Esophagus squamous epithelium (tissue), 5 donors: ENCODE measurements at regions not wholly inside any gene's neighbourhood (a gene's known extent, or its start where the extent isn't known, plus 50 kb on each side); places are given as distances from the start of the nearest gene placed in this dataset.

ENCODE experiments used
- DNase-seq: peaks from one replicate; lab custom pipeline; 2025; lab: John Stamatoyannopoulos, UW
- H3K27ac ChIP-seq, 4 donors: fragments of 200-600 bp; sonication (generic); one replicate each; pipeline ENCODE4 v1.5.1; 2016 to 2019; ENCODE audit warnings: mild to moderate bottlenecking in 1 of 4
- H3K27me3 ChIP-seq, 4 donors: fragments of 200-600 bp; sonication (generic); 1 replicate in 3 of 4; 2 replicates in 1 of 4; pipeline versions ENCODE4 v1.5.1 to v1.6.0; 2017 to 2021; ENCODE audit warnings: antibody characterized with exemption in 1 of 4
- H3K36me3 ChIP-seq, 3 donors: fragments of 200-600 bp; sonication (generic); one replicate each; pipeline ENCODE4 v1.5.1; 2016 to 2019
- H3K4me1 ChIP-seq, 3 donors: fragments of 200-600 bp; sonication (generic); one replicate each; pipeline ENCODE4 v1.5.1; 2017 to 2019
- H3K4me3 ChIP-seq, 4 donors: fragments of 200-600 bp; sonication (generic); 1 replicate in 3 of 4; 2 replicates in 1 of 4; pipeline ENCODE4 v1.5.1; 2016 to 2019; ENCODE audit warnings: mild to moderate bottlenecking in 2 of 4, moderate library complexity in 1 of 4
- H3K9me3 ChIP-seq, 3 donors: fragments of 200-600 bp; sonication (generic); one replicate each; pipeline ENCODE4 v1.5.1; 2016 to 2019
- POLR2A ChIP-seq, 4 donors: fragments of 450-650 bp; IDR thresholded peaks; one replicate each; pipeline ENCODE4 v1.6.1; 2017; ENCODE audit warnings: antibody characterized with exemption in 4 of 4, mild to moderate bottlenecking in 4 of 4, moderate library complexity in 3 of 4
- WGBS, 2 donors: methylation state at CpG; one replicate each; pipeline ENCODE4 v1.1.5; 2018; 5-methylcytosine and 5-hydroxymethylcytosine counted together
- intact Hi-C: fragments of 100-400 bp; cut with DNase I; formaldehyde crosslinking; loops from one replicate; pipeline ENCODE4 v1.15.0; 2022
- TF ChIP-seq, protein P1 (sequence below), 6 experiments: fragments of 450-650 bp in 4 of 6; fragments of 200-600 bp in 2 of 6; sonication (generic) in 2 of 6; IDR thresholded peaks; one replicate each; pipeline ENCODE4 v1.5.1; 2016 to 2019; ENCODE audit warnings: antibody characterized with exemption in 6 of 6, mild to moderate bottlenecking in 4 of 6, moderate library complexity in 4 of 6
- donor health status: DM: yes; HTN: yes; CAD: no.

DNA sequence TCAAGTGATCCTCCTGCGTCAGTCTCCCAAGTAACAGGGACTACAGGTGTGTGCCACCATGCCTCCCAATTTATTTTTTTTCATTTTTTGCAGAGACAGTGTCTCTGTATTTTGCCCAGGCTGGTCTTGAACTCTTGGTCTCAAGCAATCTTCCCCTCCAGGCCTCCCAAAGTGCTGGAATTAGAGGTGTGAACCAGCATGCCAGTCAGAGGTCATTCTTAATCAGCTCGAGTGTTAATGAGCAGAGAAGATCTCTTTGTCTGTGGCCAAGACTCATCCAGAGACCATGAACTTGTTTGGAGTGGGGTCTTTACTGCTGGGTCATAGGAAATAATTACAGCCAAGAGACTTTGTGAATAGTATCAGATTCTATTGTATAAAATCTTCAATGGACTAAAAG is 99.2 kb upstream of the AP1S2 start:
- TF ChIP-seq POLR2A (IDR thresholded peaks at IDR 0.05), result no peak
- TF ChIP-seq, protein P1, sequence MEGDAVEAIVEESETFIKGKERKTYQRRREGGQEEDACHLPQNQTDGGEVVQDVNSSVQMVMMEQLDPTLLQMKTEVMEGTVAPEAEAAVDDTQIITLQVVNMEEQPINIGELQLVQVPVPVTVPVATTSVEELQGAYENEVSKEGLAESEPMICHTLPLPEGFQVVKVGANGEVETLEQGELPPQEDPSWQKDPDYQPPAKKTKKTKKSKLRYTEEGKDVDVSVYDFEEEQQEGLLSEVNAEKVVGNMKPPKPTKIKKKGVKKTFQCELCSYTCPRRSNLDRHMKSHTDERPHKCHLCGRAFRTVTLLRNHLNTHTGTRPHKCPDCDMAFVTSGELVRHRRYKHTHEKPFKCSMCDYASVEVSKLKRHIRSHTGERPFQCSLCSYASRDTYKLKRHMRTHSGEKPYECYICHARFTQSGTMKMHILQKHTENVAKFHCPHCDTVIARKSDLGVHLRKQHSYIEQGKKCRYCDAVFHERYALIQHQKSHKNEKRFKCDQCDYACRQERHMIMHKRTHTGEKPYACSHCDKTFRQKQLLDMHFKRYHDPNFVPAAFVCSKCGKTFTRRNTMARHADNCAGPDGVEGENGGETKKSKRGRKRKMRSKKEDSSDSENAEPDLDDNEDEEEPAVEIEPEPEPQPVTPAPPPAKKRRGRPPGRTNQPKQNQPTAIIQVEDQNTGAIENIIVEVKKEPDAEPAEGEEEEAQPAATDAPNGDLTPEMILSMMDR (IDR thresholded peaks at IDR 0.05), result no peak
- 59 to 70% methylated on average over 2 of the region's 2 CpGs for WGBS, 2 donors
- intact Hi-C loops, result no loop called here
- H3K4me1 ChIP-seq, result no peaks in the 10 kb centered on the region
- H3K27ac ChIP-seq, result no peak overlapping the region
- H3K27me3 ChIP-seq, result no peaks in the 10 kb centered on the region
- no peak for DNase-seq
- H3K9me3 ChIP-seq, result no peaks in the 10 kb centered on the region
- H3K4me3 ChIP-seq, result no peak overlapping the region
- H3K36me3 ChIP-seq, result no peaks in the 10 kb centered on the region

DNA sequence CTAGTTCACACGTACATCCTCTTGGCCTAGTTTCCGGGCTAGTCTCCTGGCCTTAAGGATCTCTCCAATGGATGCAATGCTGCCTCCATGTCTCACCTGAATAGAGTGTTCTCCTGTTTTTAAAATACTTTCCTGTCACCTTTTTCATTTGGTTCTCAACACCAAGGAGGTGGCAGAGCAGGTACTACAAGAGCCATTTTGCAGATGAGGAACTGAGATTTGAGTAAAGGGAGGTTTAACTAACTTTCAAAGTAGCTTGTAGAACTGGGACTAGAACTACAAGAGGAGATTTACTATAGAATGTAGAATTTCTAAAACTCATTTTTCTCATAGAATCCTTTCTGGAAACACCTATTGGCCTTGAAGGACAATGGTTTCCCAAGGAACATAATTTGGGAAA is 97.6 kb upstream of the AP1S2 start:
- Histone ChIP-seq H3K4me1 (no peaks in the 10 kb centered on the region), H3K27ac (no peak overlapping the region), H3K36me3 (no peaks in the 10 kb centered on the region), H3K9me3 (no peaks in the 10 kb centered on the region), H3K27me3 (no peaks in the 10 kb centered on the region), H3K4me3 (no peak overlapping the region)
- WGBS, 2 donors, result 86% methylated on average over 2 of the region's 2 CpGs; no CpG with 5 or more reads in 1 of the 2 donors
- TF ChIP-seq, protein P1 (IDR thresholded peaks at IDR 0.05), result no peak
- TF ChIP-seq POLR2A (IDR thresholded peaks at IDR 0.05), result no peak
- DNase-seq, result no peak
- intact Hi-C loops, result no loop called here

DNA sequence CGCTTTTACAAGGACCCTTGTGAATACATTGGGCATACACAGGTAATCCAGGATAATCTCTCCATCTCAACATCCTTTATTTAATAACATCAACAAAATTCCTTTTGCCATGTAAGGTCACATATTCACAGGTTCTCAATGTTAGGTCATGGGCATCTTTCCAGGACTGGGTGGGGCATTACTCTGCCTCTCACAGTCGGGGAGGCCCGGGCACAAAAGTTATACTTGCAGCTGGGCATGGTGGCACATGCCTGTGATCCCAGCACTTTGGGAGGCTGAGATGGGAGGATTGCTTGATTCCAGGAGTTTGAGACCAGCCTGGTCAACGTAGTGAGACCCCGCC is 93.7 kb upstream of the AP1S2 start:
- intact Hi-C loops, result no loop called here
- no peak for DNase-seq
- Histone ChIP-seq H3K9me3 (no peaks in the 10 kb centered on the region), H3K36me3 (no peaks in the 10 kb centered on the region), H3K4me3 (no peak overlapping the region), H3K4me1 (no peaks in the 10 kb centered on the region), H3K27me3 (no peaks in the 10 kb centered on the region), H3K27ac (no peak overlapping the region)
- TF ChIP-seq POLR2A (IDR thresholded peaks at IDR 0.05), result no peak
- TF ChIP-seq, protein P1 (IDR thresholded peaks at IDR 0.05), result no peak
- WGBS, 2 donors, result 47 to 64% methylated on average over 4 to 5 of the region's 5 CpGs

DNA sequence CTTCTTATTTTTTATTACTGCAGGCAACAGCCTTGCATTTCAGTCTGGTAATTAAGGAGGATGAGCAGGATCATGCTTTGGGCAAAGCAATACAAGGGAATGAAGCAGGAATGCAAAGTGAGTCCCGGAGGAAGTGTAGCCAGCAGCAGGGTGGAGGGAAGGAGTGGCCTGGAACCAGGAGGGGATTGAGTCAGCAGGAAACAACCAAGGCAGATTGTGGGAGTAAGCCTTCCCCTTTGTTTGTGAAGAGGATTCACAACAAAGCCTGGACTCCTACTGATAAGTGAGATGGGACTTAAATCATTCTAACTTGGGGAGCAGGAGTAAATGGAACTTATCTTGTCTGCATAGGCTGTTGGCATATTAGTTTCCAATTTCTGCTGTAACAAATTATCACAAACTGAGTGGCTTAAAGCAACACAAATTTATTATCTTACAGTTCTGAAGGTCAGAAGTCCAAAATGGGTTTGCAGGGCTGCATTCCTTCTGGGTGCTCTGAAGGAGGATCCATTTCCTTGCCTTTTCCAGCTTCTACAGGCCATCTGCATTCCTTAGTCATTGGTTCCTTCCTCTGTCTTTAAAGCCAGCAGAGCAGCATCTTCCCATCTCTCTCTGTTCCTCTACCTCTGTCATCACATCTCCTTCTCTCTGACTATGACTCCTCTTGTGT is 93.2 kb upstream of the AP1S2 start:
- DNase-seq, result no peak
- H3K9me3 ChIP-seq, result no peaks in the 10 kb centered on the region
- H3K4me1 ChIP-seq, result no peaks in the 10 kb centered on the region
- TF ChIP-seq, protein P1 (IDR thresholded peaks at IDR 0.05), result no peak
- TF ChIP-seq POLR2A (IDR thresholded peaks at IDR 0.05), result no peak
- intact Hi-C loops, result no loop called here
- no peak overlapping the region for H3K27ac ChIP-seq
- 0% methylated on average over 1 of the region's 1 CpG for WGBS, 2 donors
- H3K27me3 ChIP-seq, result no peaks in the 10 kb centered on the region
- no peaks in the 10 kb centered on the region for H3K36me3 ChIP-seq
- no peak overlapping the region for H3K4me3 ChIP-seq

DNA sequence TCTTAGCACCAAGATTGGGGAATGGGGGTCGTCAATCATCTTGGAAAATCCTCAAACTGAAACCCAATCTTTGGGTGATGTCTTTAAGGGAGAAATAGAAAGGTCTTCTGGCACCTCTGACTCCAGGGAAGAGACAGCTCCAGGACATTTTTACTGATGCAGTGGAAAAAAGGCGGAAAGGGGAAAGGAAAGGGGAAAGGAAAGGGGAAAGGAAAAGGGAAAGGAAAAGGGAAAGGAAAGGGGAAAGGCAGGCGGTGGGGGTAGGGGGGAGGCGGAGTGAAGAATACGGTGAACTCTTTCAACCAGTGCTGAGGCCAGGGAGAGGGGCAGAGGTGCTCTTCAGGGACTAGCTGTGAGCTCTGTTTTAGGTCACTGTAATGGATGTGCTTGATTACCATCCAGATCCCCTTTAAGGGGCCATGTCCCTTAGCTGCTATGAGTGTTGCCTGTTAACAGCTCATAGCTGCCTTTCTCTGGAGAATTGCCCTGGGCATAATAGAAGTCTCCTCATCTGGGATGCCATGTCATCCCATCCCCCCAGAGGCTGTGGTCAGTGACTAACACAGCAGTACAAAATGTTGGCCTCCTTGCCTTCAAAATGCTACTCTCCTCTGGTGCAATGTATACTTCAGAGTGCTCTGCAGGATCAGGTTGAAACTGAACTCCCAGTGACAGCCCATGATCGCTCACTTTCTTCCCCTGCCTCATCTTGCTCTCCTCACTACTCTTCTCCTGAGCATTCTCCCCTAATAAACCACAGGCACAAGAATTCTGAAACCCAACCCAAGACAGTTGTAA is 92.4 kb upstream of the AP1S2 start:
- no peaks in the 10 kb centered on the region for H3K36me3 ChIP-seq
- TF ChIP-seq POLR2A (IDR thresholded peaks at IDR 0.05), result no peak
- TF ChIP-seq, protein P1 (IDR thresholded peaks at IDR 0.05), result no peak
- no peaks in the 10 kb centered on the region for H3K27me3 ChIP-seq
- no peak overlapping the region for H3K27ac ChIP-seq
- H3K4me1 ChIP-seq, result no peaks in the 10 kb centered on the region
- 68 to 83% methylated on average over 6 of the region's 6 CpGs for WGBS, 2 donors
- no peak for DNase-seq
- no peaks in the 10 kb centered on the region for H3K9me3 ChIP-seq
- intact Hi-C loops, result no loop called here
- no peak overlapping the region for H3K4me3 ChIP-seq
